BE2C (cell line): ENCODE measurements at regions not wholly inside any gene's neighbourhood (a gene's known extent, or its start where the extent isn't known, plus 50 kb on each side); places are given as distances from the start of the nearest gene placed in this dataset.

ENCODE experiments used
- DNase-seq: peaks from one replicate; pipeline ENCODE4 v3.0.0-alpha.2; 2020
- H3K27me3 ChIP-seq: fragments of 250-450 bp; sonication (Bioruptor Pico); 2 replicates; pipeline ENCODE4 v1.5.1; 2020; ENCODE audit warnings: mild to moderate bottlenecking
- H3K36me3 ChIP-seq: fragments of 250-450 bp; sonication (Bioruptor Pico); 2 replicates; pipeline ENCODE4 v1.5.1; 2020; ENCODE audit warnings: mild to moderate bottlenecking
- H3K4me1 ChIP-seq: fragments of 250-450 bp; sonication (Bioruptor Pico); 2 replicates; pipeline ENCODE4 v1.5.1; 2020
- H3K4me3 ChIP-seq: 2 replicates; pipeline ENCODE4 v1.5.1; 2011; ENCODE audit warnings: low read depth, low read length
- H3K9me3 ChIP-seq: fragments of 250-450 bp; sonication (Bioruptor Pico); 2 replicates; pipeline ENCODE4 v1.5.1; 2020
- CTCF ChIP-seq: IDR thresholded peaks from 2 replicates; pipeline ENCODE4 v1.5.1; 2012; ENCODE audit warnings: mild to moderate bottlenecking, low read depth, low read length

- H3K27me3 ChIP-seq = no peaks in the 10 kb centered on the region
- no peak overlapping the region for H3K4me3 ChIP-seq
- no peaks in the 10 kb centered on the region for H3K36me3 ChIP-seq
- no peak for TF ChIP-seq CTCF
- no peaks in the 10 kb centered on the region for H3K9me3 ChIP-seq
- H3K4me1 ChIP-seq = peaks cover 13% of the 10 kb centered on the region
- no peak for DNase-seq
These were observed 88.8 kb upstream of the TAF1B start for GRCh38 chr2:9754532-9754887.

- Histone ChIP-seq H3K4me1 (peaks cover 13% of the 10 kb centered on the region), H3K27me3 (no peaks in the 10 kb centered on the region), H3K36me3 (no peaks in the 10 kb centered on the region), H3K9me3 (no peaks in the 10 kb centered on the region), H3K4me3 (no peak overlapping the region)
- no peak for DNase-seq
- TF ChIP-seq CTCF = no peak
These were observed 88.3 kb upstream of the TAF1B start for GRCh38 chr2:9755008-9755407.

GRCh38 chr2:9755638-9756037 lies 87.6 kb upstream of the TAF1B start:
- Histone ChIP-seq H3K9me3 (no peaks in the 10 kb centered on the region), H3K36me3 (no peaks in the 10 kb centered on the region), H3K4me1 (peaks cover 13% of the 10 kb centered on the region), H3K4me3 (no peak overlapping the region), H3K27me3 (no peaks in the 10 kb centered on the region)
- no peak for TF ChIP-seq CTCF
- no peak for DNase-seq

GRCh38 chr2:9756692-9757250 lies 86.5 kb upstream of the TAF1B start:
- H3K4me1 ChIP-seq = peaks cover 10% of the 10 kb centered on the region; the same call in 1 of the 2 replicates
- no peak overlapping the region for H3K4me3 ChIP-seq
- H3K27me3 ChIP-seq = no peaks in the 10 kb centered on the region
- no peak for TF ChIP-seq CTCF
- DNase-seq = no peak
- no peaks in the 10 kb centered on the region for H3K9me3 ChIP-seq
- no peaks in the 10 kb centered on the region for H3K36me3 ChIP-seq

- no peak for TF ChIP-seq CTCF
- H3K4me3 ChIP-seq = no peak overlapping the region
- H3K36me3 ChIP-seq = no peaks in the 10 kb centered on the region
- H3K27me3 ChIP-seq = no peaks in the 10 kb centered on the region
- peaks cover 10% of the 10 kb centered on the region; the same call in 1 of the 2 replicates for H3K4me1 ChIP-seq
- no peaks in the 10 kb centered on the region for H3K9me3 ChIP-seq
- no peak for DNase-seq
These were observed 85.6 kb upstream of the TAF1B start for GRCh38 chr2:9757501-9758264.

- no peak for DNase-seq
- no peak overlapping the region for H3K4me3 ChIP-seq
- H3K36me3 ChIP-seq = no peaks in the 10 kb centered on the region
- H3K9me3 ChIP-seq = no peaks in the 10 kb centered on the region
- no peak for TF ChIP-seq CTCF
- peaks cover 5% of the 10 kb centered on the region; the same call in 1 of the 2 replicates for H3K4me1 ChIP-seq
- H3K27me3 ChIP-seq = no peaks in the 10 kb centered on the region
These were observed 84.5 kb upstream of the TAF1B start for GRCh38 chr2:9758741-9759140.
